ENCODE measurements at regions not wholly inside any gene's neighbourhood (a gene's known extent, or its start where the extent isn't known, plus 50 kb on each side); places are given as distances from the start of the nearest gene placed in this dataset.
"Not testable (repeated sequence)": the region's sequence is repeated elsewhere in the genome, so short reads cannot be mapped to it uniquely, and the experiment has no call there.

- no peak for DNase-seq (ENCODE audit: low read depth, low spot score)
- no peak overlapping the region for H3K4me3 ChIP-seq (ENCODE audit: low read length)
Measured at GRCh38 chrX:114272096-114272686, 311.7 kb upstream of the HTR2C start.

GRCh38 chrX:114270371-114270770 is 313.5 kb upstream of the HTR2C start:
- DNase-seq (ENCODE audit: low read depth, low spot score); H3K4me3 ChIP-seq (ENCODE audit: low read length): not testable (repeated sequence)

- DNase-seq (ENCODE audit: low read depth, low spot score), result no peak
- no peak overlapping the region for H3K4me3 ChIP-seq (ENCODE audit: low read length)
Measured at GRCh38 chrX:114268643-114269042, 315.2 kb upstream of the HTR2C start.

- no peak overlapping the region for H3K4me3 ChIP-seq (ENCODE audit: low read length)
- DNase-seq (ENCODE audit: low read depth, low spot score), result no peak
Measured at GRCh38 chrX:114267142-114267541, 316.7 kb upstream of the HTR2C start.

- no peak overlapping the region for H3K4me3 ChIP-seq (ENCODE audit: low read length)
- DNase-seq (ENCODE audit: low read depth, low spot score), result no peak
Measured at GRCh38 chrX:114252186-114252585, 331.7 kb upstream of the HTR2C start.

GRCh38 chrX:114251575-114251974 is 332.3 kb upstream of the HTR2C start:
- no peak for DNase-seq (ENCODE audit: low read depth, low spot score)
- no peak overlapping the region for H3K4me3 ChIP-seq (ENCODE audit: low read length)

GRCh38 chrX:114221445-114221844 is 362.4 kb upstream of the HTR2C start:
- DNase-seq (ENCODE audit: low read depth, low spot score), result no peak
- no peak overlapping the region for H3K4me3 ChIP-seq (ENCODE audit: low read length)

- no peak overlapping the region for H3K4me3 ChIP-seq (ENCODE audit: low read length)
- DNase-seq (ENCODE audit: low read depth, low spot score), result no peak
Measured at GRCh38 chrX:114210879-114211278, 373.0 kb upstream of the HTR2C start.

- DNase-seq (ENCODE audit: low read depth, low spot score), result no peak
- no peak overlapping the region for H3K4me3 ChIP-seq (ENCODE audit: low read length)
Measured at GRCh38 chrX:114201622-114202021, 382.3 kb upstream of the HTR2C start.

GRCh38 chrX:114181195-114181594 is 402.7 kb upstream of the HTR2C start:
- DNase-seq (ENCODE audit: low read depth, low spot score), result no peak
- no peak overlapping the region for H3K4me3 ChIP-seq (ENCODE audit: low read length)

- H3K4me3 ChIP-seq (ENCODE audit: low read length), result no peak overlapping the region
- no peak for DNase-seq (ENCODE audit: low read depth, low spot score)
Measured at GRCh38 chrX:114178126-114178525, 405.8 kb upstream of the HTR2C start.

GRCh38 chrX:114167276-114167675 is 416.6 kb upstream of the HTR2C start:
- not testable (repeated sequence) for H3K4me3 ChIP-seq (ENCODE audit: low read length); DNase-seq (ENCODE audit: low read depth, low spot score)

- H3K4me3 ChIP-seq (ENCODE audit: low read length), result no peak overlapping the region
- no peak for DNase-seq (ENCODE audit: low read depth, low spot score)
Measured at GRCh38 chrX:114166601-114167000, 417.3 kb upstream of the HTR2C start.

- H3K4me3 ChIP-seq (ENCODE audit: low read length), result no peak overlapping the region
- no peak for DNase-seq (ENCODE audit: low read depth, low spot score)
Measured at GRCh38 chrX:114165537-114165936, 418.3 kb upstream of the HTR2C start.

GRCh38 chrX:114162068-114162735 is 421.7 kb upstream of the HTR2C start:
- H3K4me3 ChIP-seq (ENCODE audit: low read length), result no peak overlapping the region
- no peak for DNase-seq (ENCODE audit: low read depth, low spot score)

- DNase-seq (ENCODE audit: low read depth, low spot score), result no peak
- H3K4me3 ChIP-seq (ENCODE audit: low read length), result no peak overlapping the region
Measured at GRCh38 chrX:114152801-114153200, 431.1 kb upstream of the HTR2C start.

- DNase-seq (ENCODE audit: low read depth, low spot score), result no peak
Measured at GRCh38 chrX:114152130-114152529, 431.8 kb upstream of the HTR2C start.

GRCh38 chrX:114134465-114134864 is 449.4 kb upstream of the HTR2C start:
- DNase-seq (ENCODE audit: low read depth, low spot score), result no peak
- H3K4me3 ChIP-seq (ENCODE audit: low read length), result no peak overlapping the region

More at GRCh38 chrX:114152130-114152529, 431.8 kb upstream of the HTR2C start:
- H3K4me3 ChIP-seq (ENCODE audit: low read length), result no peak overlapping the region

- DNase-seq (ENCODE audit: low read depth, low spot score), result no peak
- H3K4me3 ChIP-seq (ENCODE audit: low read length), result no peak overlapping the region
Measured at GRCh38 chrX:114127411-114128025, 456.4 kb upstream of the HTR2C start.

GRCh38 chrX:114127005-114127404 is 456.9 kb upstream of the HTR2C start:
- DNase-seq (ENCODE audit: low read depth, low spot score), result no peak
- no peak overlapping the region for H3K4me3 ChIP-seq (ENCODE audit: low read length)

- no peak overlapping the region for H3K4me3 ChIP-seq (ENCODE audit: low read length)
- no peak for DNase-seq (ENCODE audit: low read depth, low spot score)
Measured at GRCh38 chrX:114101081-114101480, 482.8 kb upstream of the HTR2C start.

Data from Jurkat, Clone E6-1 (cell line).